ENCODE measurements at regions not wholly inside any gene's neighbourhood (a gene's known extent, or its start where the extent isn't known, plus 50 kb on each side); places are given as distances from the start of the nearest gene placed in this dataset.

- DNase-seq, result no peak
Measured at GRCh38 chr5:97606531-97606930, 423.5 kb upstream of the RIOK2 start.

DNA sequence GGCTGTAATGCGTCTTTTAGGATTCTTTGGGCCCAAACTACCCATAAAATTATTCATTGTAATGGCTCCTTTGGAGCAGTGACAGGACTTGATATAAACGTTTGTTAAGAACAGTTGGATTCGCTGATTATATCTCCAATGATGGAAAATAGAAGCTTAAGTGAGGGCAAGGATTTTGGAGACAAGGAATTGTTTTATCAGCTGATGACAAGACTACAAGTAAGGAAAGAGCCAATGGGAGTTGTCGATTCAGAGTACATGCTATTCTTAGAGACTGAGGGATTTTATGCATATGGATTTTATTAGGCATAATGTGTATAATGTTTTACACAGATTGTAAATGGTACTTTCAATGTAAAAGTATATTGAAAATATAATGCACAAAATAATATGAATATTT, 425.5 kb upstream of the RIOK2 start:
- no peak for DNase-seq

- no peak for DNase-seq
Measured at GRCh38 chr5:97618721-97619120, 435.7 kb upstream of the RIOK2 start.

- DNase-seq, result no peak
Measured at GRCh38 chr5:97623441-97623840, 440.4 kb upstream of the RIOK2 start.

DNA sequence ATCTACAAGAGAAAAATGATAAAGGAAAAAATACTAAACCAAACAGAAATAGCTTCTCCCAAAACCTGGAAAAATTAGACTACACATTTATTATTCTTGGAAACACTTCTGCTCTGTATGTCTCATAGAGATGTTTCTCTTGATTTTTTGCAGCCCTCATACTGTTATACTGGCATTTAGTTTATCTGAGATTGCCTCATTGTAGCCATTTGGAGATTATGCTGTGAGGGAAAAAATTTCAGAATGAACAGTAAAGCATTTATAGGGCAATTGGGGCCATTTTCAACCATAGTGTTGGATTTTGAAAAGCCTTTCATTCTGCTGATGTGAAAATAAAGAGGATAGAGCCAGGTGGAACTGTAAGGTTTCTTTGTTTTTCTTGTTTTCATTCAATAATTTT, 441.8 kb upstream of the RIOK2 start:
- no peak for DNase-seq

GRCh38 chr5:97627272-97627671, 444.2 kb upstream of the RIOK2 start:
- DNase-seq, result no peak

GRCh38 chr5:97628031-97628430, 445.0 kb upstream of the RIOK2 start:
- no peak for DNase-seq

GRCh38 chr5:97628807-97629206, 445.8 kb upstream of the RIOK2 start:
- DNase-seq, result no peak

DNA sequence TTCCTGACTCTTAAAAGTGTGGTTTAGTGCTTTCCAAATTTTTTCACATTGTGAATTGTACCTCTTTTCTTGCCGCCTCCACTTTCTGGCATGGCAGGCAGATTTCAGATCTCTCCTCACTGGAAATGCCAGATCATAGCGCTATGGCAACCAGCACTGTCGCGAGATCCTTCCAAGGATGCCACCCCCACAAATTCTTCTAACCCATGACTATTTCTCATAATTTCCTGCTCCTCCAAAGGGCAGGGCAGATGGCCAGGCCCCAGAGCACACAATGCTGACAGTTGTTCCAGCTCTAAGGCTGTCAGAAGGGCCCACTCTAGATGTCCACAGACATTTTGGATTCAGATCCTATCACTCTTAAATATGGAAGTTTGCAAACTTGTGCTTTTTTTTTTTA, 446.2 kb upstream of the RIOK2 start:
- no peak for DNase-seq

DNA sequence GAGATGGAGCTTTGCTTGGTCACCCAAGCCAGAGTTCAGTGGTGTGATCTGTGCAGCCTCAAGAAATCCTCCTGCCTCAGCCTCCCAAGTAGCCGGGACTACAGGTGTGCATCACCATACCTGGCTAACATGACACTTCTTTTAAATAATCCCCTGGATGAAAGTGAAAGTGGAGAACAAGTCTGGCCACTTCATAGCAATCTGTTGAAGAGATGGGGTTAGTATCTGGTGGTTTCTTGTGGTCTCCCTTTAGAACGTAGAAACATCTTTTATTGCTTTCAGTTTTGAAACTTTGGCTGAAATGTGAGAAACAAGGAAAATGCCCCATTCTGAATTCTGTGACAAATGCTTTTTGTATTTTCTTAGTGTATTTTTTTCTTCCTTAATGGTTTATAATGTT, 452.5 kb upstream of the RIOK2 start:
- DNase-seq, result no peak

GRCh38 chr5:97636766-97637165, 453.7 kb upstream of the RIOK2 start:
- no peak for DNase-seq

DNA sequence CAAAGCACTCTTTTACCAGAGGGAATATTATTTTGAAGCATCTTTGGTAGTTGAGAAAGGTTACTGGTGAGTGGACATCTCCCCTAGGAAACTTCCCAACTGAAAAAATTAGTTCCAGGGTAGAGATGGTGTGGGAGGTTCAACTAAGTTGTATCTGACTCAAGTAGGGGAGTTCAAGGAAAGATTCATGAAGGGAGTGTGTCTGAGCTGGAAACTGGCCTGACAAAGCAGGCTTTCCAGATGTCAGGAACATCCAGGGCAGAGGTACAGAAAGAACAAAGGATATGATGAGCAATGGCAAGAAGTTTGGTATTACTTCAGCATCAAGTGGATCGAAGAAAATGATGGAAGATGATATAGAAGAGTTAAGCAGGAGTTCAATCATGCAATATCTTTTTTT, 458.0 kb upstream of the RIOK2 start:
- DNase-seq, result no peak

- no peak for DNase-seq
Measured at GRCh38 chr5:97644206-97644605, 461.2 kb upstream of the RIOK2 start.

GRCh38 chr5:97644896-97645295, 461.8 kb upstream of the RIOK2 start:
- DNase-seq, result no peak

- DNase-seq, result no peak
Measured at GRCh38 chr5:97657239-97657638, 474.2 kb upstream of the RIOK2 start.

DNA sequence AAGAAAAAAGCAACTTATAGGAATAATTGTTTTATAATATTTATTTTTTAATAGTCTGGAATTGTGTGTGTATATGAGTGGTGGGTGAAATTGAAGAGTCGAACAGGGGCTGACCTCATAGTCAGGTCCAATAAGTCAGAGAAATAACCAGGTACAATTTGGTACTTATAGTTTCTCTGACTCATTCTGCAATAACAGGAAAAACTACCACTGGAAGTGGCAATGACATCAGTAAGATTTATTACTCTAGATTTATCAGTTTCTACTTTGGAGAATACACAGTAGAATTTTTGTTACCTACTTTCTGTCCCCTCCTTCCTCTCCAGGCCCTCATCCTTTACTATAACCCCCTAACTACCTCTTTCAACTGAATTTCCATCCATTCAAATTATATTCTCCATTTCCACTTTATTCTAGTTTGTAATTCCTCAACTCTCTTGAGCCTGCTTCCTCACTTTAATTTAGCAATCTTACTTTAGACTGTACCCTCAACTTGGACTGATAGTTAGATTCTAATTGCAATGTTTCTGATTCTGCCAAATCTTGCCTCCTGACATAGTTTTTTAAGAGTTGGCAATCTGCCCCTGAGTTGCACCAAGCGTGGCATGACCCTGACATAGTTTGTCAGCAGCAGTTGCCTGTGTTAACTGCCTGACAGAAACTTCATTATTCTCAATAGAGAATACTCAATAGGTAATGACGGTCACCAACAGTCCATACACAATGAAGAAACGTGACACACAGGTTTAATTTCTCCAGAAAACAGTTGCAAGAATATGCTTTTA, 475.3 kb upstream of the RIOK2 start:
- no peak for DNase-seq

- no peak for DNase-seq
Measured at GRCh38 chr5:97666783-97667182, 483.7 kb upstream of the RIOK2 start.

- no peak for DNase-seq
Measured at GRCh38 chr5:97670447-97670846, 487.4 kb upstream of the RIOK2 start.

DNA sequence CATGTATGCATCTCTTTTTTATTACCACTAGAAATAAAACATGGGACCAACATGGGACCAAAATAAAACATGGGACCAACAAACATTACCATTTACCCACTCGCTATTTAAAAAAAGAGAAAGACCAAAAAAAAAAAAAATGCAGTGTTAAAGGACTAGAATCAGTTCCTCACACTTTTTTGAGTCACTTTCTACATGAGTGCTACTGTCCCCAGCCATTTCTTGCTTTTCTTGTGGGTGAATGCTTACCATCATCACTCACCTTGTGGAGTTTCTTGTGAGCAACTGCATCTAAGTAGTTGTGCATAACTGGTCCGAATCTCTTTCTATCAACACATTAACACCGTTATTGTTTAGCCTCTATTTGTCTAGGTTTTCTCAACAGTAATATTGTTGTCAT, 493.6 kb upstream of the RIOK2 start:
- DNase-seq, result no peak

- DNase-seq, result no peak
Measured at GRCh38 chr5:97694091-97694490, 511.0 kb upstream of the RIOK2 start.

DNA sequence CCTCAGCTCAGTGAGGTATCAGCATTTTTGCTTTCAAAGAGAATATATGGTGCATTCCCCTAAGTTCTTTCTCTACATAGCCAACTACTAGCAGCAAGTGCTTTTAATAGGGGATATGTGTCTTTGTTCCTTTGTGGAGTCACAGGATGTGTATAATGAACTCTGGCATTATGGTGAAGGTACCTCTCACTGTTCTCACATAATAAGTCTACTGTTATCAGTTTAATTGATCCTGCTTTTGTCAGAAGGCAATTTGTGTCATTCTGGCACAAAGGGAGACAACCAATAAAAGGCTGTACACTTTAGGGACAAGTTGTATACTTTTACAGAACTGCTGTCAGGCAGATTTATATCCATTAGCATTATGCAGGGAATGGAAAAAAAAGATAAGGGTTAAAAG, 531.4 kb upstream of the RIOK2 start:
- DNase-seq, result no peak

DNA sequence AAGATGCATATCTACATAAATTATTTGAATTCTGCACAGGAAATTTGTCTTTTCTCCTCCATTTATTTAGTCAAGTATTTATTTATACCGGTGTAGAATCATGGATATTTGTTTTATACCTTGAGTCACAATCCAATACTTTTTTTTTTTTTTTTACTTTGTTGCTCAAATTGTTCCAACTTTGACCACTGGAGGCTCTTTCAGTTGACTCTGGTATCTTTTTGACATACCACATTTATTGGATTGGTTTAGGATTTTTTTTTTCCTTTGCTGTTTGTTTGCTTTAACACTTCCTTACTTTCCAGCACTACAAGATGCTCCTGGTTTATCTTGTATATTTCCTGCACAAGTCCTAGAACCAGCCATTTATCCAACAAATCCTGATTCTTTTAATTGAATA, 543.1 kb upstream of the RIOK2 start:
- no peak for DNase-seq

GRCh38 chr5:97728920-97729319, 545.9 kb upstream of the RIOK2 start:
- DNase-seq, result no peak

DNA sequence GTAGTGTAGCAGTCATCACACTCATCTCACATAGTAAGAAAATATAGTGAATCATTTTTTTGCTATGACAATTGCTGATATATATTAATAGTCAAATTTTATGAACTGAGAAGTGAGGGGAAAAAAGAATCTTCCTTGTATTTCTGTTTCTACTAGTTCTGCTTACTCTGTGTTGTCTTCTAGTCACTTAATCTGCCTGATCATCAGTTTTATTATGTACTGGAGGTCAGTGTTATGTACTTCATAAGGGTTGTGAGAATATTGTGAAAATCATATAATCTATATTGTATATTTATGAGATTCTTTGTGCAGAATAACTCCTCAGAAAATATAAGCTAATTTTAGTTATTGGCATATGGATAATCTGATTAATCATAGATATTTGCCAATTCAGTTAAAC, 546.9 kb upstream of the RIOK2 start:
- DNase-seq, result no peak

DNA sequence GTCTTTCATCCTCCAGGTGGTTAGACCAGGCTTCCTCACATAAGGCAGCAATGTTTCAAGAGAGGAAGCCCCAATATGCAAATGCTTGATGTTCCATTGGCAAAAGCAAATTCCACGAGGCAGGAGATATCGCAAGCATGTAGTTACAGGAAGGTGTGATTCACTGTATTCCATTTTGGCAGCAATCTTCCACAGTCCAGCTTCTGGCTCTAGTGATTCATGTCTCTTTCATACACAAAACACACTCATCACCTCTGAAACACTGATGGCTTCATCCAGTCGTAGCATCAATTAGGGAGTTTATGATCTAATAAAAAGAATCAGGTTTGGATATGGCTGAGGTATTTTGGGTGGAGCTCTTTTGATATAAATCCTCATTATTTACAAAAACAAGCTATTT, 552.2 kb upstream of the RIOK2 start:
- no peak for DNase-seq

DNA sequence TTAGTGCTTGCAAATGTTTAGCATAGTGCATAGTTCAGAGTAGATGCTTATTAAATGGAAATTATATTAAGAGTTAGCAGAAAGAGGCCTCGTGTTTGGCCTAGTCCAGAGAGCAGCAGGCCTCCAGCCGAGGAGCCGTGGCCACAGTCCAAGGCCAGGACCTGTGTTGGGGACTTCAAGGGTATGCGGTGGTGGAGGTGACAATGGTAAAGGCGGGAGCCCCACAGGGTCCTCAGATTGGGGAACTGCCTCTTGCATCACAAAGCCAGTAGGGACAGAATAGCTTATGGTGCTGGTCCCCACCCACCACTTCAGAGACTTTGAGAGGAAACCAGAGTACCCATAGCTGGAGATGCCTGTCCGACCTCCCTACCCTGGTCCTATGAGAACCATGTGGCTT, 554.6 kb upstream of the RIOK2 start:
- DNase-seq, result no peak
